HG02610 (cell line): ENCODE measurements at regions not wholly inside any gene's neighbourhood (a gene's known extent, or its start where the extent isn't known, plus 50 kb on each side); places are given as distances from the start of the nearest gene placed in this dataset.

Source experiments
- ATAC-seq: cut with Tn5 transposase; IDR thresholded peaks from one replicate; pipeline ENCODE4 v1.9.1; 2021; ENCODE audit warnings: mild to moderate bottlenecking, moderate library complexity; ENCODE audit not compliant: unreplicated experiment

GRCh38 chr2:133666621-133667020, 98.4 kb upstream of the NCKAP5 start:
- ATAC-seq, result no peak

- ATAC-seq, result no peak
Measured at GRCh38 chr2:133667085-133667484, 98.8 kb upstream of the NCKAP5 start.

GRCh38 chr2:133667968-133668367, 99.7 kb upstream of the NCKAP5 start:
- ATAC-seq, result no peak

GRCh38 chr2:133668547-133668946, 100.3 kb upstream of the NCKAP5 start:
- no peak for ATAC-seq

GRCh38 chr2:133673305-133673905, 105.1 kb upstream of the NCKAP5 start:
- ATAC-seq, result no peak

- no peak for ATAC-seq
Measured at GRCh38 chr2:133674066-133674432, 105.8 kb upstream of the NCKAP5 start.

- no peak for ATAC-seq
Measured at GRCh38 chr2:133674433-133675331, 106.4 kb upstream of the NCKAP5 start.

- ATAC-seq, result no peak
Measured at GRCh38 chr2:133676392-133677130, 108.3 kb upstream of the NCKAP5 start.

GRCh38 chr2:133680343-133681049, 112.2 kb upstream of the NCKAP5 start:
- no peak for ATAC-seq

- ATAC-seq, result no peak
Measured at GRCh38 chr2:133682347-133682746, 114.1 kb upstream of the NCKAP5 start.

- ATAC-seq, result no peak
Measured at GRCh38 chr2:133682906-133683305, 114.6 kb upstream of the NCKAP5 start.

GRCh38 chr2:133685636-133686215, 117.5 kb upstream of the NCKAP5 start:
- no peak for ATAC-seq

- no peak for ATAC-seq
Measured at GRCh38 chr2:133690780-133691179, 122.5 kb upstream of the NCKAP5 start.

- no peak for ATAC-seq
Measured at GRCh38 chr2:133691336-133691735, 123.1 kb upstream of the NCKAP5 start.

GRCh38 chr2:133705287-133705686, 137.0 kb upstream of the NCKAP5 start:
- no peak for ATAC-seq

GRCh38 chr2:133710613-133711012, 142.3 kb upstream of the NCKAP5 start:
- no peak for ATAC-seq

GRCh38 chr2:133711201-133711600, 142.9 kb upstream of the NCKAP5 start:
- no peak for ATAC-seq

- ATAC-seq, result no peak
Measured at GRCh38 chr2:133711806-133712205, 143.5 kb upstream of the NCKAP5 start.

GRCh38 chr2:133712369-133712768, 144.1 kb upstream of the NCKAP5 start:
- ATAC-seq, result no peak

- ATAC-seq, result no peak
Measured at GRCh38 chr2:133713049-133713580, 144.9 kb upstream of the NCKAP5 start.
